HG02759 (cell line): ENCODE measurements at regions not wholly inside any gene's neighbourhood (a gene's known extent, or its start where the extent isn't known, plus 50 kb on each side); places are given as distances from the start of the nearest gene placed in this dataset.

Experiments used
- ATAC-seq: cut with Tn5 transposase; IDR thresholded peaks from one replicate; pipeline ENCODE4 v1.9.1; 2021; ENCODE audit warnings: mild to moderate bottlenecking, moderate library complexity; ENCODE audit not compliant: unreplicated experiment

DNA sequence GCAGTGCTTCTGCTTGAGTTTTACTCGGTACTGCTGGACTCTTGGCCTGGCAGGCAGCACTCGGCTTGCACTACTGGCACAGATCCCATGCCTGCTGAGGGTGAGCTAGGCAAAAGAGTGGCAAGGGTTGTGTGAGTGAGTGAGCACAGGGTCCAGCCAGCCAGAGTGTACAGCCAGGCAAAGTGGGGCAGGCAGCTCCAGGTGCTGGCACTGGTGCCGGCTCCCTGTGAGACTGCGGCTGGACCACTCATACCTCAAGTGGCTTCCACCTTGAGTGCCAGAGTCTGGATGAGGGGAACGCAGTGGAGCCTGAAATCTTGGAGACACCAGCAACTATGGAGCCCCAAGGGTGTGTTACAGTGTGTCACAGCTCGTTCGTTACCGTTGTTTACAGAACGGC, 1451.9 kb upstream of the AGA start:
- no peak for ATAC-seq

DNA sequence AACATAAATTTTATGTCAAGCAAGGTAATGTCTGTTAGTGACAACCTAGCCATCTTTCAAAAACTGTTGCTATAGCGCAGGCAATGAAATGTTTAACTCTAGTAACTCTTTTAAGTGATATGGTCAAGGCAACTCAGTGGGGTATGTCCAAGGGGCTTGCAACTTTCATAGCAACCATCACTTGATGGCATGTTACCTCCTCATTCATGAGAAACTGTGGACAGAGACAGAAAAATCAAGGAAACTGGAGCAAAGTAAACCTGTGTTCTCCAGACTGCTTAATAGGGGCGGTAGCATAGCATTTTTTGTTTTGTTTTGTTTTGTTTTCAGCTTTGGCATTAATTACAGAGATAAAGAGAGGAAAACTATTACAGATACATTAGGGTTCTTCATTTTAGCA, 1456.8 kb upstream of the AGA start:
- no peak for ATAC-seq

DNA sequence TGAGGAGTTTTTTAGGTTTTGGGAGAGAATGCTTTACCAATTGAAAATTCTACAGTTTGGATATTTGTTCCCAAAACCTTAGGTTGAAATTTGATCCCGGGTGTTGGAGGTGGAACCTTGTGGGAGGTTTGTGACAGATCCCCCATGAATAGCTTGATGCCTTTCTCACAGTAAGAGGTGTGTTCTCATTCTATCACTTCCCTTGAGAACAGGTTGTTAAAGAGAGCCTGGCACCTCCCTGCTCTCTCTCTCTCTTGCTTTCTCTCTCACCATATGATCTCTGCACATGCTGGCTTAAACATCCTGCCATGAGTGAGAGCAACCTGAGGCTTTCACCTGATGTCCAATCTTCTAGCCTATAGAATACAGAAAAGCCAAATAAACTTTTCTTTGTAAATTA, 1475.5 kb upstream of the AGA start:
- ATAC-seq, result no peak

GRCh38 chr4:178937130-178937529, 1494.9 kb upstream of the AGA start:
- ATAC-seq, result no peak

DNA sequence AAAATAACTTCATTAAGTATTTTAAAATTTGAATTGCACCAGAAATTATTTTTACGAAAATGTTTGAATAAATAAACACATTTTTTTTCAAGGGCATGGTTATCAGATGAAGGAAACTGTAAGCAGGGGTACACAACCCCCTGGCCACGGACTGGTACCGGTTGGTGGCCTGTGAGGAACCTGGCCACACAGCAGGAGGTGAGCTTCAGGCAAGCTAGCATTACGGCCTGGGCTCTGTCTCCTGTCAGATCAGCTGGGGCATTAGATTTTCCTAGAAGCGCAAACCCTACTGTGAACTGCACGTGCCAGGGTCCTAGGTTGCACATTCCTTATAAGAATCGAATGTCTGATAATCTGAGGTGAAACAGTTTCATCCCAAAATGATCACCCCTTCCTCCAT, 1499.7 kb upstream of the AGA start:
- ATAC-seq, result no peak

DNA sequence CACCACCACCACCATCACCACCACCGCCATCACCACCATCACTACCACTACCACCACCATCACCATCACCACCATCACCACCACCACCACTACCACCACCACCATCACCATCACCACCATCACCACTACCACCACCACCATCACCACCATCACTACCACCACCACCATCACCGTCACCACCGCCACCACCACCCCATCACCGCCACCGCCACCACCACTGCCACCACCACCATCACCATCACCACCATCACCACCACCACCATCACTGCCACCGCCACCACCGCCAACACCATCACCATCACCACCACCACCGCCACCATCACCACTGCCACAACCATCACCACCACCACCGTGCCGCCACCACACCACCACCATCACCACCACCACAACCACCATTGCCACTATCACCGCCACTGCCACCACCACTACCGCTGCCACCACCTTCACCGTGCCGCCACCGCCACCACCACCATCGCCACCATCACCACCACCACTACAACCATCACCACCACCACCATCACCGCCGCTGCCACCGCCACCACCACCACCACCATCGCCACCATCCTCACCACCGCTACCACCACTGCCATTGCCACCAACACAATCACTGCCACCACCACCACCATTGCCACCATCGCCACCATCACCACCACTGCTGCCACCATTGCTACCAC, 1511.3 kb upstream of the AGA start:
- no peak for ATAC-seq

DNA sequence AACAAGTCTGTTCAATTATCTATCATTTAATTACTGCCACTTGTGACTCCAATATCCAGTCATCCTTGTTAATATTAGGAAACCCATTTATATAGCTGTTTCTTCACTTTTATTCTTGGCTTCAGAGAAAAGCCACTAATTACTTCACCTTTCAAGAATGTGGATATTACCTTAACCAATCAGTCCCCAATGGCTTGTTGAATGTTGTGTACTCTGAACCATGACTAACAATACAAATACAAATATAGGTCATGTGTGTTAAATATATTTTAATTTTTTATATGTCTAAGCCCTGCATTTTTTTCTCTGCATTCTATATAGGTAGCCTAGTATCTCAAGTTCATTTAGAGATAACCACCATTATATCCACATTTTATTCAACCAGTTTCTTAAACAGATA, 1513.4 kb upstream of the AGA start:
- no peak for ATAC-seq

GRCh38 chr4:178958725-178959440, 1516.6 kb upstream of the AGA start:
- ATAC-seq, result no peak

GRCh38 chr4:178963446-178964045, 1521.3 kb upstream of the AGA start:
- ATAC-seq, result no peak

GRCh38 chr4:178966644-178967043, 1524.4 kb upstream of the AGA start:
- ATAC-seq, result no peak

GRCh38 chr4:178970433-178971140, 1528.3 kb upstream of the AGA start:
- ATAC-seq, result no peak

DNA sequence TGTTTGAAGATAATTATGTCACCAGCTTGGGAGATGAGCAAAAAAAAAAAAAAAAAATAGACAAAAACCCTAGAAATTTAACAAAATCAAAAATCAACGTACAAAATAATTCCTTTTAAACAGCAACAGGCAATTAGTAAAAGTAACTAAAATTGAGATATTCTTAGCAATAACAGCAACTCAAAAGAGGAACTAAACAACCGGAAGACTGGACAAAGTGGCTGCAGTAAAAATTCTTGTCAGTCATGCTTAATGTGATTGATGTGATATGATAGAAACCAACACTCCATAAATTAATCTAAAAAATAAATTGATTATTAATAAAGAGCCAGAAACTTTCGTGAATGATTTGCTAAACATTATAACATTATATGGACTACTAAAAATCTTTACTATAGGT, 1534.6 kb upstream of the AGA start:
- no peak for ATAC-seq

GRCh38 chr4:178993306-178993705, 1551.1 kb upstream of the AGA start:
- ATAC-seq, result no peak

DNA sequence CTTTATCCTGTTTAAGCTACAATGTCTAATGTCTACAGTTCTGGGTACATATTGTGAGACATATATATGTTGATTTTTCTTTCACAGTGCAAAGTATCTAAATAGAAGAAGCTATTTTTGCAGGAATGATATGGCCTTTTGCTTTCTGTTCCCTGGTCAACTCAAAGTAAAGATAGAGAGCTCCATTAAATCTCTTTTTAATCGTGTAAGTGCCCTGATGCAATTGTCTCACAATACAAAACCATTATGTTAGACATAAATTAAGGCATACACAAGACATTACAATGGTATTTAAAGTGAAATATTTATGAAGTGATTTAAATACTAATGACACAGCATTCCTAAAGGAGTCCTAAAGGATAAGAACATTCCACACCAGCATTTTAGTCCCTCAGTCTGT, 1559.7 kb upstream of the AGA start:
- ATAC-seq, result no peak

DNA sequence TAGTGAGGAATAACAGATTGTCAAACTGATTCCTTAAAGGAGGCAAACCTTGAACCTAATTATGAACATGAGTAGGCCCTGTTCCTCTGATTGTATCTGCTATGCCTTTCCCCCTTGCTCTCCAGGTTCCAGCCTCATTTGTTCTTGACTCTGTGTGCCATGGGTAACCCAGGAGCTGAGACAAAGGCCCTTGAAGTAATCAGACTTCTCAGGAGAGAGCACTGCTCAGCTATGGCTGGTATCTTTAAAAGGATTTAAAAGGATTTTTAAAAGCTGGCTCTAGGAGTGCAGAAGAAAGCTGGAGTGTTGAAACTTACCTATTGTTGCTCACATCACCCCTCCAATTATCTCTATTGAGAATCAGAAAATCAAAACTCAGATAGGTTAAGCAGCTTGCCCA, 1565.5 kb upstream of the AGA start:
- ATAC-seq, result no peak

DNA sequence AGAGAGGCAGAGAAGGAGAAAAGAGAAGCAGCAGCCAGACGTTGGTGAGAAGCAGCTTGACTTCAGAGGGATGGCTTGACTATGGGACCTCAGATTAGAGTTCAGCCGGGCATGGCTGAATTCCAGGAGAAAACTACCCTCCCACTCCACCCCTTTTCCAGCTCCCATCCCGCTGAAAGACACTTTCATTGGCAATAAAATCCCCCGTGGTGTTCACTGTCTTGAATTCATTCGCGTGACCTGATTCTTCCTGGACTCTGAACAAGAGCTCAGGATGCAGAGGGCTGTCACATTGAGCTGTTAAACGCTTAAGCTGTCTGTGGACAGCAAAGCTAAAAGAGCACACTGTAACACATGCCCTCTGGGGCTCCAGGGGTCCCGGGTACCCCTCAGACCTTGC, 1575.3 kb upstream of the AGA start:
- ATAC-seq, result no peak

GRCh38 chr4:179027569-179027968, 1585.3 kb upstream of the AGA start:
- ATAC-seq, result no peak

GRCh38 chr4:179028321-179028720, 1586.1 kb upstream of the AGA start:
- no peak for ATAC-seq

DNA sequence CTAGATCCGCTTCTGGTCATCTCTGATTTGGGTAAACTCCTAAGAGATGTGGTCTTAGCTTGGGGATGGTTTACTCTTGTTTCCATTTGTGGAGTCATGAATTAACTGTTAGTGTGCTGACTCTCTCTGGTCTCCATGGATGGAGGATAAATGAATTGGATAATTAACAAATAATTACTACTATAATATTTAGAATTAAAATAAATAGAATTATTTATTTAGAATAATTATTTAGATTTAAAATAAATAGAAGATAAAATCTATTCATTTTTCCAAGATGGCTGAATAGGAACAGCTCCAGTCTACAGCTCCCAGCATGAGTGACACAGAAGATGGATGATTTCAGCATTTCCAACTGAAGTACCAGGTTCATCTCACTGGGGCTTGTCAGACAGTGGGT, 1587.4 kb upstream of the AGA start:
- no peak for ATAC-seq

- no peak for ATAC-seq
These were observed 1598.0 kb upstream of the AGA start for GRCh38 chr4:179040259-179040658.

DNA sequence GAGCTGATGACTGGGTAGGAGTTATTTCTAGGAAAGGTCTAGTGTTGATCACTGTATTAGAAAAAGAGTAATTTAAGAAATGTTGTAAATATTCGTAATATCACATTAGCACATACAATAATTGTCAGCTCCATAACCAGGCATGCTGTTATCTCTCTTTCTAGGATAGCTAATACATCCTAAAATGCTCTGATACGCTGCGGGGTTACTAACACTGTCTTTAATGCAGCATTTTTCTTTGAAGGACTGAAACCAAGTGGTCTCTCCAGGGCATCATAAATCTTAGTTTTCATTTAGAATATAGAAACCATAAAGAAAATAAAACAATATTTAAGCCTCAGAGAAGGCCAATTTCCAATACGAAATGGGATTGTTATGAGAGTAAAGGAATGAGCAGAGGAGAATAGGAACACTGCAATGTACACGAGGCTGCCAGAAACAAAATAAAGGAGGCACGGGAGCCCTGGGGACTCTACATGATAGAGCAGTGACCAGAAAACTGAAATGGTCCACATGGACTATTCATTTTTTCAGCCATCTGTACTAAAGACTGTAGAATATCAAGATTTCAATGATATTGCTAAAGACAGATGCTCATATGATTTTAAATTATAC, 1606.7 kb upstream of the AGA start:
- ATAC-seq, result no peak
